Calu3 (cell line): ENCODE measurements at regions not wholly inside any gene's neighbourhood (a gene's known extent, or its start where the extent isn't known, plus 50 kb on each side); places are given as distances from the start of the nearest gene placed in this dataset.

Experiments
- BruUV-seq: library from RNA; stranded (reverse); fragments of 400-500 nt; replicated peaks from 2 replicates; lab custom pipeline; 2021; lab: Mats Ljungman, UMichigan
- CTCF ChIA-PET: fragments of 300-600 bp; sonication (Branson Sonifier 250); formaldehyde crosslinking; loops from one replicate; lab custom pipeline; 2022; ENCODE audit warnings: antibody characterized with exemption; lab: Charles Lee
- DNase-seq: peaks from one replicate; pipeline ENCODE4 v3.0.0; 2022
- H3K27ac Mint-ChIP-seq: one replicate; pipeline ENCODE4 v1.8.0; 2022; ENCODE audit warnings: mixed read lengths; ENCODE audit not compliant: unreplicated experiment
- H3K27me3 Mint-ChIP-seq: one replicate; pipeline ENCODE4 v1.8.0; 2022; ENCODE audit warnings: mixed read lengths; ENCODE audit not compliant: unreplicated experiment
- H3K36me3 Mint-ChIP-seq: one replicate; pipeline ENCODE4 v1.8.0; 2022; ENCODE audit warnings: mild to moderate bottlenecking, moderate library complexity, mixed read lengths; ENCODE audit not compliant: insufficient read depth, unreplicated experiment
- H3K4me1 Mint-ChIP-seq: one replicate; pipeline ENCODE4 v1.8.0; 2022; ENCODE audit warnings: mild to moderate bottlenecking, low read depth, mixed read lengths; ENCODE audit not compliant: unreplicated experiment
- H3K4me3 Mint-ChIP-seq: one replicate; pipeline ENCODE4 v1.8.0; 2022; ENCODE audit warnings: mild to moderate bottlenecking, low read depth, moderate library complexity, mixed read lengths; ENCODE audit not compliant: unreplicated experiment
- H3K9me3 Mint-ChIP-seq: one replicate; pipeline ENCODE4 v1.8.0; 2022; ENCODE audit warnings: low read depth, mixed read lengths; ENCODE audit not compliant: unreplicated experiment
- intact Hi-C: fragments of 100-400 bp; cut with micrococcal nuclease; formaldehyde crosslinking; loops from one replicate; pipeline ENCODE4 v1.10.0; 2022; ENCODE audit not compliant: unreplicated experiment
- TF ChIP-seq, protein P1 (sequence below): fragments of 200-600 bp; IDR thresholded peaks from one replicate; pipeline ENCODE4 v1.8.0; 2022; ENCODE audit warnings: antibody characterized with exemption; ENCODE audit not compliant: unreplicated experiment

DNA sequence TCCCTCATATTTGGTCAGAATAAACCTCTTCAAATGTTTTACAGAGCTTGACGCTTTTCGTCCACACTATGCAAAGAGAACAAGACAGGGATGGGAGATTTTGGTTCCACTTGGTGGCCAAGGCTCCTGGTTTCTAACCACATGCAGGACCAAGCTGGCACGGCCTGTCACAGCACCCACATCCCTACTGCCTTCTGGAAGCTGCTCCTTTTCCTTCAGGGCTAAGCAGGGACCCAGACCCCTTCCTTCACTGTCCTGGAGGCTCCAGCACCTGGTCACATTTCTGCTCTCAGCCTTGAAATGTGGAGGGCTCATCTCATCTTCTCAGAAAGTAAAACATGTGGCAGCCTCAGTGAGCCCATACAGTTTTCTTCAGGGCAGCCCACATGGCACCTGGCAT, 50.4 kb upstream of the ARHGEF7 start:
- H3K27me3 Mint-ChIP-seq: no peaks in the 10 kb centered on the region
- TF ChIP-seq, protein P1, sequence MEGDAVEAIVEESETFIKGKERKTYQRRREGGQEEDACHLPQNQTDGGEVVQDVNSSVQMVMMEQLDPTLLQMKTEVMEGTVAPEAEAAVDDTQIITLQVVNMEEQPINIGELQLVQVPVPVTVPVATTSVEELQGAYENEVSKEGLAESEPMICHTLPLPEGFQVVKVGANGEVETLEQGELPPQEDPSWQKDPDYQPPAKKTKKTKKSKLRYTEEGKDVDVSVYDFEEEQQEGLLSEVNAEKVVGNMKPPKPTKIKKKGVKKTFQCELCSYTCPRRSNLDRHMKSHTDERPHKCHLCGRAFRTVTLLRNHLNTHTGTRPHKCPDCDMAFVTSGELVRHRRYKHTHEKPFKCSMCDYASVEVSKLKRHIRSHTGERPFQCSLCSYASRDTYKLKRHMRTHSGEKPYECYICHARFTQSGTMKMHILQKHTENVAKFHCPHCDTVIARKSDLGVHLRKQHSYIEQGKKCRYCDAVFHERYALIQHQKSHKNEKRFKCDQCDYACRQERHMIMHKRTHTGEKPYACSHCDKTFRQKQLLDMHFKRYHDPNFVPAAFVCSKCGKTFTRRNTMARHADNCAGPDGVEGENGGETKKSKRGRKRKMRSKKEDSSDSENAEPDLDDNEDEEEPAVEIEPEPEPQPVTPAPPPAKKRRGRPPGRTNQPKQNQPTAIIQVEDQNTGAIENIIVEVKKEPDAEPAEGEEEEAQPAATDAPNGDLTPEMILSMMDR: no peak
- H3K36me3 Mint-ChIP-seq: no peaks in the 10 kb centered on the region
- no peak overlapping the region for H3K27ac Mint-ChIP-seq
- CTCF ChIA-PET: no interaction called here
- intact Hi-C loops: no loop called here
- no TSS peak for BruUV-seq
- no peak for DNase-seq
- no peak overlapping the region for H3K4me3 Mint-ChIP-seq
- H3K9me3 Mint-ChIP-seq: no peaks in the 10 kb centered on the region
- H3K4me1 Mint-ChIP-seq: no peaks in the 10 kb centered on the region

DNA sequence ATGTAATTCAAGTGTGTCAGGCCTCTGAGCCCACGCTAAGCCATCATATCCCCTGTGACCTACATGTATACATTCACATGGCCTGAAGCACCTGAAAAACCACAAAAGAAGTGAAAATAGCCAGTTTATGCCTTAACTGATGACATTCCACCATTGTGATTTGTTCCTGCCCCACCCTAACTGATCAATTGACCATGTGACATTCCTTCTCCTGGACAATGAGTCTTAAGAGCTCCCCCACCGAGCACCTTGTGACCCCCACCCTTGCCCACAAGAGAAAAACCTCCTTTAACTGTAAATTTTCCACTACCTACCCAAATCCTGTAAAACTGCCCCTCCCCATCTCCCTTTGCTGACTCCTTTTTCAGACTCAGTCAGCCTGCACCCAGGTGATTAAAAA, 52.1 kb upstream of the ARHGEF7 start:
- Mint-ChIP-seq H3K27ac (no peak overlapping the region), H3K4me1 (no peaks in the 10 kb centered on the region), H3K27me3 (no peaks in the 10 kb centered on the region), H3K4me3 (no peak overlapping the region), H3K9me3 (no peaks in the 10 kb centered on the region), H3K36me3 (no peaks in the 10 kb centered on the region)
- CTCF ChIA-PET: no interaction called here
- intact Hi-C loops: no loop called here
- no peak for DNase-seq
- BruUV-seq: no TSS peak
- TF ChIP-seq, protein P1: no peak

GRCh38 chr13:111062305-111062704, 52.8 kb upstream of the ARHGEF7 start:
- no peak for DNase-seq

DNA sequence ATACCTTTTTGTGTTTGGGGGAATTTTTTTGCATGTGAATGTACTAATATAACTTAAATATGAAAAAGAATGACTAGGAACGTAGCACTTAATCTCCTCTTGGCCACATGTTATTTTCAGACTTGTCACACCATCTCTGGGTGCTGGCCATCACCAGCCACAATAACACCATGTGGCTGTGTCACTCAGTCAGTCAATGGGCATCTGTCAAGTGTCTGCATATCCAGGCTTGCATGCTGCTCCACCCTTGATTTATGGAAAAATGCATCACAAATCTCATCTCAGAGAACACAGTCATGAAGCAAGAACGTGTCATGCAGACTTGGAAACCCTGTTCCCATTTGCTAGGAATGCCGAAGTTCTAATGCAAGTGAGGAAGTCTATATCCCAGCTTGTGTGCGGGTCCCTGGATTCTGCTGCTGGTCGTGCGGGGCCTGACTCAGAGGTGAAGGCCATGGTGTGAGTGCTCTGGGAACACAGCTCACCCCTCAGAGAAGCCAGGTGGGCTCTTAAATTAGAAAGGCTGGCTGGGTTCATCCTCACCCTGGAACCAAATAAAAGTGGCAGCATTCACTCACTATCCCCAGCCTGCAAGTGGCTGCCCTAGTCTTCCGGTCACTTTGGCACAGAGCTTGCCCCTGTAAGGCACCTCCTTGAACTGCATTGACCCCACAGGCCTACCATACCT, 53.6 kb upstream of the ARHGEF7 start:
- TF ChIP-seq, protein P1: no peak
- DNase-seq: no peak
- Mint-ChIP-seq H3K9me3 (no peaks in the 10 kb centered on the region), H3K4me1 (no peaks in the 10 kb centered on the region), H3K27me3 (no peaks in the 10 kb centered on the region), H3K27ac (no peak overlapping the region), H3K36me3 (no peaks in the 10 kb centered on the region), H3K4me3 (no peak overlapping the region)
- no TSS peak for BruUV-seq
- CTCF ChIA-PET: no interaction called here
- intact Hi-C loops: no loop called here

More at GRCh38 chr13:111062305-111062704, 52.8 kb upstream of the ARHGEF7 start:
- Mint-ChIP-seq H3K36me3 (no peaks in the 10 kb centered on the region), H3K27ac (no peak overlapping the region), H3K4me3 (no peak overlapping the region), H3K27me3 (no peaks in the 10 kb centered on the region), H3K9me3 (no peaks in the 10 kb centered on the region), H3K4me1 (no peaks in the 10 kb centered on the region)
- intact Hi-C loops: no loop called here
- CTCF ChIA-PET: no interaction called here
- TF ChIP-seq, protein P1: no peak
- no TSS peak for BruUV-seq
